Neural cell (in vitro differentiated cells): ENCODE measurements at regions not wholly inside any gene's neighbourhood (a gene's known extent, or its start where the extent isn't known, plus 50 kb on each side); places are given as distances from the start of the nearest gene placed in this dataset.

ENCODE experiments used
- H2AFZ ChIP-seq: fragments of 200-600, 300-800 bp; sonication (generic), shearing (Covaris generic); 2 replicates; pipeline ENCODE4 v1.6.0; 2014; ENCODE audit warnings: low read depth, mild to moderate bottlenecking, antibody characterized with exemption, low read length, moderate library complexity
- H3F3A ChIP-seq: fragments of 200-600 bp; shearing (Covaris generic); 2 replicates; pipeline ENCODE4 v1.6.1; 2016; ENCODE audit warnings: mild to moderate bottlenecking, moderate library complexity, mixed read lengths, antibody characterized with exemption, low read length; ENCODE audit not compliant: insufficient read depth, poor library complexity, severe bottlenecking
- H3K27ac ChIP-seq: fragments of 200-600, 300-800 bp; sonication (generic), shearing (Covaris generic); 2 replicates; pipeline ENCODE4 v1.5.1; 2014; ENCODE audit warnings: mild to moderate bottlenecking, low read length, moderate library complexity
- H3K27me3 ChIP-seq: fragments of 300-800, 200-600 bp; sonication (generic), shearing (Covaris generic); 2 replicates; pipeline ENCODE4 v1.6.0; 2014; ENCODE audit warnings: mild to moderate bottlenecking, low read depth, low read length, moderate library complexity; ENCODE audit not compliant: insufficient read depth
- H3K36me3 ChIP-seq: fragments of 300-800, 200-600 bp; sonication (generic), shearing (Covaris generic); 2 replicates; pipeline ENCODE4 v1.5.1; 2014; ENCODE audit warnings: mild to moderate bottlenecking, antibody characterized with exemption, low read length, moderate library complexity; ENCODE audit not compliant: insufficient read depth
- H3K4me2 ChIP-seq: fragments of 300-800, 200-600 bp; sonication (generic), shearing (Covaris generic); 2 replicates; pipeline ENCODE4 v1.6.0; 2014; ENCODE audit warnings: mild to moderate bottlenecking, low read length
- H3K4me3 ChIP-seq: fragments of 300-800, 200-600 bp; sonication (generic), shearing (Covaris generic); 2 replicates; pipeline ENCODE4 v1.5.1; 2014; ENCODE audit warnings: mild to moderate bottlenecking, low read length, moderate library complexity
- H3K79me2 ChIP-seq: fragments of 200-600 bp; shearing (Covaris generic); replicated peaks from 2 replicates; pipeline ENCODE4 v1.6.0; 2014; ENCODE audit warnings: mild to moderate bottlenecking, low read length, moderate library complexity; ENCODE audit not compliant: insufficient read depth
- H3K9ac ChIP-seq: fragments of 300-800, 200-600 bp; sonication (generic), shearing (Covaris generic); 2 replicates; pipeline ENCODE4 v1.6.1; 2016; ENCODE audit warnings: mild to moderate bottlenecking, low read length, mixed read lengths
- H3K9me2 ChIP-seq: fragments of 200-600 bp; shearing (Covaris generic); 2 replicates; pipeline ENCODE4 v1.6.1; 2016; ENCODE audit warnings: mild to moderate bottlenecking, low read length, mixed read lengths; ENCODE audit not compliant: insufficient read depth
- H3K9me3 ChIP-seq: fragments of 200-600, 300-800 bp; sonication (generic), shearing (Covaris generic); 2 replicates; pipeline ENCODE4 v1.6.1; 2016; ENCODE audit warnings: mild to moderate bottlenecking, mixed run types, low read length, moderate library complexity, mixed read lengths
- H4K20me1 ChIP-seq: fragments of 200-600 bp; shearing (Covaris generic); 2 replicates; pipeline ENCODE4 v1.6.1; 2016; ENCODE audit warnings: mild to moderate bottlenecking, mixed run types; ENCODE audit not compliant: insufficient read depth
- CTCF ChIP-seq: fragments of 450-650 bp; IDR thresholded peaks from 2 replicates; pipeline ENCODE4 v1.5.1; 2014; ENCODE audit warnings: antibody characterized with exemption, mild to moderate bottlenecking, moderate library complexity; ENCODE audit not compliant: poor library complexity, severe bottlenecking
- EP300 ChIP-seq: fragments of 450-650 bp; conservative IDR thresholded peaks from 2 replicates; pipeline ENCODE4 v1.6.1; 2014; ENCODE audit warnings: antibody characterized with exemption, mild to moderate bottlenecking, moderate library complexity; ENCODE audit not compliant: poor library complexity, severe bottlenecking
- EZH2 ChIP-seq: fragments of 200-600, 300-800 bp; shearing (Covaris generic), sonication (generic); IDR thresholded peaks from 2 replicates; pipeline ENCODE4 v1.6.1; 2014; ENCODE audit warnings: antibody characterized with exemption, low read length, borderline replicate concordance, mild to moderate bottlenecking; ENCODE audit not compliant: insufficient read depth, poor library complexity, severe bottlenecking
- MXI1 ChIP-seq: fragments of 450-650 bp; conservative IDR thresholded peaks from 2 replicates; pipeline ENCODE4 v1.6.1; 2014; ENCODE audit warnings: antibody characterized with exemption, mild to moderate bottlenecking; ENCODE audit not compliant: poor library complexity, severe bottlenecking
- POLR2AphosphoS5 ChIP-seq: IDR thresholded peaks from 2 replicates; pipeline ENCODE4 v1.6.1; 2012
- RAD21 ChIP-seq: fragments of 450-650 bp; conservative IDR thresholded peaks from 2 replicates; pipeline ENCODE4 v1.6.1; 2014; ENCODE audit warnings: antibody characterized with exemption, mild to moderate bottlenecking, moderate library complexity
- REST ChIP-seq: IDR thresholded peaks from 2 replicates; pipeline ENCODE4 v1.6.1; 2012; ENCODE audit warnings: borderline replicate concordance
- SMC3 ChIP-seq: fragments of 450-650 bp; conservative IDR thresholded peaks from 2 replicates; pipeline ENCODE4 v1.6.1; 2014; ENCODE audit warnings: antibody characterized with exemption, mild to moderate bottlenecking, moderate library complexity; ENCODE audit not compliant: poor library complexity
- TAF1 ChIP-seq: IDR thresholded peaks from 2 replicates; pipeline ENCODE4 v1.6.1; 2012; ENCODE audit warnings: low read depth

GRCh38 chr15:94586099-94586498 lies 354.7 kb downstream of the MCTP2 start:
- H3K4me3 ChIP-seq, result no peak overlapping the region
- H3F3A ChIP-seq, result no peaks in the 10 kb centered on the region
- no peak for TF ChIP-seq TAF1
- TF ChIP-seq REST, result no peak
- H3K27me3 ChIP-seq, result no peaks in the 10 kb centered on the region
- H3K36me3 ChIP-seq, result no peaks in the 10 kb centered on the region
- H3K9me2 ChIP-seq, result no peaks in the 10 kb centered on the region
- H3K4me2 ChIP-seq, result no peak overlapping the region
- no peak overlapping the region for H2AFZ ChIP-seq
- H3K79me2 ChIP-seq, result no peaks in the 10 kb centered on the region
- no peaks in the 10 kb centered on the region for H4K20me1 ChIP-seq
- H3K27ac ChIP-seq, result no peak overlapping the region
- H3K9me3 ChIP-seq, result no peaks in the 10 kb centered on the region
- no peak overlapping the region for H3K9ac ChIP-seq

- Histone ChIP-seq H4K20me1 (no peaks in the 10 kb centered on the region), H2AFZ (no peak overlapping the region), H3K79me2 (no peaks in the 10 kb centered on the region)
These were observed 355.8 kb downstream of the MCTP2 start for GRCh38 chr15:94587113-94587512.

More at GRCh38 chr15:94587113-94587512, 355.8 kb downstream of the MCTP2 start:
- Histone ChIP-seq H3K9me3 (no peaks in the 10 kb centered on the region), H3K36me3 (no peaks in the 10 kb centered on the region), H3K4me2 (no peak overlapping the region), H3F3A (no peaks in the 10 kb centered on the region), H3K27me3 (no peaks in the 10 kb centered on the region), H3K27ac (no peak overlapping the region), H3K9ac (no peak overlapping the region), H3K4me3 (no peak overlapping the region), H3K9me2 (no peaks in the 10 kb centered on the region)
- TF ChIP-seq TAF1 (no peak), SMC3 (no peak), POLR2AphosphoS5 (no peak), MXI1 (no peak), EZH2 (no peak), EP300 (no peak), CTCF (no peak), REST (no peak), RAD21 (no peak)
